Keratinocyte (primary cell): ENCODE measurements at regions not wholly inside any gene's neighbourhood (a gene's known extent, or its start where the extent isn't known, plus 50 kb on each side); places are given as distances from the start of the nearest gene placed in this dataset.
A peak's percentile ranks its signal among the peaks of the same experiment; 100 is the strongest.

Experiments
- CTCF ChIP-seq, 3 experiments: IDR thresholded peaks in 1 of 3; conservative IDR thresholded peaks in 1 of 3; optimal IDR thresholded peaks in 1 of 3; 2 replicates in 2 of 3; 3 replicates in 1 of 3; pipeline versions ENCODE3 to v1.5.1; 2011; ENCODE audit warnings: low read length in 3 of 3, mild to moderate bottlenecking in 3 of 3, moderate library complexity in 2 of 3, control low read depth in 1 of 3, inconsistent platforms in 1 of 3; ENCODE audit not compliant: insufficient read depth in 2 of 3; ENCODE audit errors: extremely low read depth in 1 of 3
- EZH2 ChIP-seq: IDR thresholded peaks from one replicate; pipeline ENCODE4 v1.6.1; 2012; ENCODE audit warnings: inconsistent platforms, mild to moderate bottlenecking, low read length, moderate library complexity

- TF ChIP-seq CTCF (optimal IDR thresholded peaks at IDR 0.05 in 1 of 3, IDR thresholded peaks at IDR 0.05 in 1 of 3, conservative IDR thresholded peaks at IDR 0.05 in 1 of 3; ENCODE audit: extremely low read depth in 1 of 3, insufficient read depth in 2 of 3, low read length in 3 of 3) (no peak), EZH2 (peak; percentile 60)
These were observed 144.0 kb upstream of the GRK3 start for GRCh38 chr22:25420471-25420924.
